Uterus (tissue), 3 donors: ENCODE measurements at regions not wholly inside any gene's neighbourhood (a gene's known extent, or its start where the extent isn't known, plus 50 kb on each side); places are given as distances from the start of the nearest gene placed in this dataset.

Source experiments
- DNase-seq, 2 donors: peaks; one replicate each; pipeline ENCODE4 v3.0.0-alpha.2; 2019 to 2020
- H3K27ac ChIP-seq, 2 donors: fragments of 200-600 bp; sonication (generic); 1 replicate in 1 of 2; 2 replicates in 1 of 2; pipeline ENCODE4 v1.5.1; 2016 to 2018
- H3K27me3 ChIP-seq, 2 donors: fragments of 200-600 bp; sonication (generic); one replicate each; pipeline ENCODE4 v1.5.1; 2018 to 2019; ENCODE audit warnings: control low read depth in 1 of 2
- H3K36me3 ChIP-seq, 2 donors: fragments of 200-600 bp; sonication (generic); one replicate each; pipeline ENCODE4 v1.5.1; 2019; ENCODE audit warnings: control low read depth in 1 of 2
- H3K4me1 ChIP-seq, 2 donors: fragments of 200-600 bp; sonication (generic); one replicate each; pipeline ENCODE4 v1.5.1; 2018 to 2019; ENCODE audit warnings: control low read depth in 1 of 2
- H3K4me3 ChIP-seq, 2 donors: fragments of 200-600 bp; sonication (generic); 1 replicate in 1 of 2; 2 replicates in 1 of 2; pipeline ENCODE4 v1.5.1; 2018 to 2019; ENCODE audit warnings: mild to moderate bottlenecking in 1 of 2
- H3K9me3 ChIP-seq, 2 donors: fragments of 200-600 bp; sonication (generic); one replicate each; pipeline ENCODE4 v1.5.1; 2019; ENCODE audit warnings: control low read depth in 1 of 2
- CTCF ChIP-seq, 4 experiments: fragments of 200-600 bp in 2 of 4; fragments of 450-650 bp in 2 of 4; sonication (generic) in 2 of 4; IDR thresholded peaks; one replicate each; pipeline ENCODE4 v1.5.1; 2016 to 2019; ENCODE audit warnings: antibody characterized with exemption in 4 of 4, mild to moderate bottlenecking in 2 of 4, moderate library complexity in 1 of 4
- POLR2A ChIP-seq, 2 donors: fragments of 450-650 bp; IDR thresholded peaks; one replicate each; pipeline ENCODE4 v1.6.1; 2016; ENCODE audit warnings: antibody characterized with exemption in 2 of 2, mild to moderate bottlenecking in 1 of 2, moderate library complexity in 1 of 2
- intact Hi-C: fragments of 100-400 bp; cut with DNase I; formaldehyde crosslinking; loops from one replicate; pipeline ENCODE4 v1.15.1; 2023; ENCODE audit warnings: low total_unique reads
- donor health status: DM: yes; HTN: yes; CAD: no.

- no peak for DNase-seq
- H3K4me3 ChIP-seq, result no peak overlapping the region
- H3K36me3 ChIP-seq, result no peaks in the 10 kb centered on the region
- no peak overlapping the region for H3K27ac ChIP-seq
- no peaks in the 10 kb centered on the region for H3K9me3 ChIP-seq
- TF ChIP-seq CTCF (IDR thresholded peaks at IDR 0.05), result no peak
- no peak for TF ChIP-seq POLR2A (IDR thresholded peaks at IDR 0.05)
- intact Hi-C loops, result no loop called here
- no peaks in the 10 kb centered on the region for H3K4me1 ChIP-seq
- no peaks in the 10 kb centered on the region for H3K27me3 ChIP-seq
Measured at GRCh38 chr3:150147776-150148175, 177.1 kb upstream of the PFN2 start.

GRCh38 chr3:150146991-150147761, 176.5 kb upstream of the PFN2 start:
- DNase-seq, result peak in 1 of 2 donors; percentile 23
- H3K36me3 ChIP-seq, result no peaks in the 10 kb centered on the region
- no peak overlapping the region for H3K27ac ChIP-seq
- H3K9me3 ChIP-seq, result no peaks in the 10 kb centered on the region
- TF ChIP-seq POLR2A (IDR thresholded peaks at IDR 0.05) (no peak), CTCF (IDR thresholded peaks at IDR 0.05) (no peak)
- H3K27me3 ChIP-seq, result no peaks in the 10 kb centered on the region
- no peaks in the 10 kb centered on the region for H3K4me1 ChIP-seq
- no peak overlapping the region for H3K4me3 ChIP-seq
- intact Hi-C loops, result no loop called here

- Histone ChIP-seq H3K4me3 (no peak overlapping the region), H3K27ac (no peak overlapping the region), H3K27me3 (no peaks in the 10 kb centered on the region), H3K4me1 (no peaks in the 10 kb centered on the region), H3K9me3 (no peaks in the 10 kb centered on the region), H3K36me3 (no peaks in the 10 kb centered on the region)
- no peak for DNase-seq
- intact Hi-C loops, result no loop called here
- TF ChIP-seq POLR2A (IDR thresholded peaks at IDR 0.05) (no peak), CTCF (IDR thresholded peaks at IDR 0.05) (no peak)
Measured at GRCh38 chr3:150145659-150146058, 175.0 kb upstream of the PFN2 start.

GRCh38 chr3:150144191-150144708, 173.6 kb upstream of the PFN2 start:
- TF ChIP-seq POLR2A (IDR thresholded peaks at IDR 0.05) (no peak), CTCF (IDR thresholded peaks at IDR 0.05) (no peak)
- Histone ChIP-seq H3K27me3 (no peaks in the 10 kb centered on the region), H3K4me3 (no peak overlapping the region), H3K36me3 (no peaks in the 10 kb centered on the region), H3K9me3 (no peaks in the 10 kb centered on the region), H3K27ac (no peak overlapping the region), H3K4me1 (no peaks in the 10 kb centered on the region)
- intact Hi-C loops, result no loop called here
- DNase-seq, result no peak

GRCh38 chr3:150142936-150143335, 172.2 kb upstream of the PFN2 start:
- H3K9me3 ChIP-seq, result no peaks in the 10 kb centered on the region
- H3K4me3 ChIP-seq, result no peak overlapping the region
- no peaks in the 10 kb centered on the region for H3K36me3 ChIP-seq
- H3K4me1 ChIP-seq, result no peaks in the 10 kb centered on the region
- H3K27ac ChIP-seq, result no peak overlapping the region
- TF ChIP-seq POLR2A (IDR thresholded peaks at IDR 0.05) (no peak), CTCF (IDR thresholded peaks at IDR 0.05) (no peak)
- intact Hi-C loops, result no loop called here
- DNase-seq, result no peak
- H3K27me3 ChIP-seq, result no peaks in the 10 kb centered on the region
